Subcutaneous abdominal adipose tissue (tissue), 5 donors: ENCODE measurements at regions not wholly inside any gene's neighbourhood (a gene's known extent, or its start where the extent isn't known, plus 50 kb on each side); places are given as distances from the start of the nearest gene placed in this dataset.
"Not testable (repeated sequence)": the region's sequence is repeated elsewhere in the genome, so short reads cannot be mapped to it uniquely, and the experiment has no call there.

ENCODE experiments used
- H3K27ac ChIP-seq: one replicate; pipeline ENCODE4 v1.7.0; 2013; ENCODE audit warnings: low read depth, mild to moderate bottlenecking, inconsistent platforms, low read length, moderate library complexity
- H3K27me3 ChIP-seq, 5 donors: one replicate each; pipeline ENCODE4 v1.7.0; 2013; ENCODE audit warnings: low read length in 5 of 5, inconsistent platforms in 1 of 5; ENCODE audit not compliant: control insufficient read depth in 5 of 5, insufficient read depth in 4 of 5
- H3K36me3 ChIP-seq, 5 donors: one replicate each; pipeline ENCODE4 v1.7.0; 2013; ENCODE audit warnings: low read length in 5 of 5; ENCODE audit not compliant: control insufficient read depth in 5 of 5, insufficient read depth in 5 of 5
- H3K4me1 ChIP-seq, 5 donors: one replicate each; pipeline ENCODE4 v1.7.0; 2013; ENCODE audit warnings: low read length in 5 of 5, mild to moderate bottlenecking in 3 of 5, moderate library complexity in 1 of 5; ENCODE audit not compliant: control insufficient read depth in 5 of 5, insufficient read depth in 5 of 5
- H3K4me3 ChIP-seq, 5 donors: one replicate each; pipeline ENCODE4 v1.7.0; 2013; ENCODE audit warnings: low read length in 5 of 5, low read depth in 1 of 5
- H3K9ac ChIP-seq, 5 donors: one replicate each; pipeline ENCODE4 v1.7.0; 2013; ENCODE audit warnings: low read length in 5 of 5, mild to moderate bottlenecking in 4 of 5, moderate library complexity in 3 of 5
- H3K9me3 ChIP-seq, 5 donors: one replicate each; pipeline ENCODE4 v1.7.0; 2013; ENCODE audit warnings: low read length in 5 of 5; ENCODE audit not compliant: control insufficient read depth in 5 of 5
- donor health status: healthy.
- donor health status: healthy.
- donor health status: healthy.
- donor health status: healthy.
- donor health status: healthy.

- Histone ChIP-seq H3K36me3 (no peaks in the 10 kb centered on the region), H3K9me3 (no peaks in the 10 kb centered on the region), H3K4me1 (no peaks in the 10 kb centered on the region), H3K27ac (no peak overlapping the region), H3K4me3 (no peak overlapping the region), H3K9ac (no peak overlapping the region), H3K27me3 (no peaks in the 10 kb centered on the region)
These were observed 1601.5 kb upstream of the PCDH10 start for GRCh38 chr4:131547506-131547981.

- Histone ChIP-seq H3K27me3 (no peaks in the 10 kb centered on the region), H3K4me3 (no peak overlapping the region), H3K36me3 (no peaks in the 10 kb centered on the region), H3K4me1 (no peaks in the 10 kb centered on the region), H3K9ac (no peak overlapping the region), H3K9me3 (no peaks in the 10 kb centered on the region), H3K27ac (no peak overlapping the region)
These were observed 1597.8 kb upstream of the PCDH10 start for GRCh38 chr4:131551306-131551705.

GRCh38 chr4:131566026-131566425 is 1583.1 kb upstream of the PCDH10 start:
- Histone ChIP-seq H3K36me3 (no peaks in the 10 kb centered on the region), H3K27ac (no peak overlapping the region), H3K9ac (no peak overlapping the region), H3K4me3 (no peak overlapping the region), H3K4me1 (no peaks in the 10 kb centered on the region), H3K27me3 (no peaks in the 10 kb centered on the region), H3K9me3 (no peaks in the 10 kb centered on the region)

- Histone ChIP-seq H3K4me3 (no peak overlapping the region), H3K27ac (no peak overlapping the region), H3K4me1 (no peaks in the 10 kb centered on the region), H3K9ac (no peak overlapping the region), H3K36me3 (no peaks in the 10 kb centered on the region), H3K9me3 (no peaks in the 10 kb centered on the region), H3K27me3 (no peaks in the 10 kb centered on the region)
These were observed 1564.5 kb upstream of the PCDH10 start for GRCh38 chr4:131584587-131584986.

GRCh38 chr4:131595140-131595539 is 1554.0 kb upstream of the PCDH10 start:
- Histone ChIP-seq H3K4me3 (no peak overlapping the region), H3K9me3 (peaks cover 0 to 2% (median 0%) of the 10 kb centered on the region in 5 donors), H3K9ac (no peak overlapping the region), H3K27me3 (no peaks in the 10 kb centered on the region), H3K4me1 (no peaks in the 10 kb centered on the region), H3K36me3 (no peaks in the 10 kb centered on the region), H3K27ac (no peak overlapping the region)

- Histone ChIP-seq H3K9me3 (no peaks in the 10 kb centered on the region), H3K4me1 (no peaks in the 10 kb centered on the region), H3K27me3 (no peaks in the 10 kb centered on the region), H3K36me3 (no peaks in the 10 kb centered on the region), H3K4me3 (no peak overlapping the region), H3K27ac (no peak overlapping the region), H3K9ac (no peak overlapping the region)
These were observed 1545.4 kb upstream of the PCDH10 start for GRCh38 chr4:131603705-131604104.

GRCh38 chr4:131609039-131609438 is 1540.1 kb upstream of the PCDH10 start:
- Histone ChIP-seq H3K9ac (no peak overlapping the region), H3K4me1 (no peaks in the 10 kb centered on the region), H3K4me3 (no peak overlapping the region), H3K9me3 (no peaks in the 10 kb centered on the region), H3K36me3 (no peaks in the 10 kb centered on the region), H3K27ac (no peak overlapping the region), H3K27me3 (no peaks in the 10 kb centered on the region)

- not testable (repeated sequence) for H3K9ac ChIP-seq, H3K36me3 ChIP-seq
These were observed 1538.6 kb upstream of the PCDH10 start for GRCh38 chr4:131610517-131610916.

GRCh38 chr4:131613086-131613823 is 1535.8 kb upstream of the PCDH10 start:
- H3K9me3 ChIP-seq = no peaks in the 10 kb centered on the region
- no peaks in the 10 kb centered on the region for H3K4me1 ChIP-seq
- no peak overlapping the region for H3K27ac ChIP-seq
- H3K36me3 ChIP-seq = no peaks in the 10 kb centered on the region
- no peak overlapping the region for H3K9ac ChIP-seq
- no peaks in the 10 kb centered on the region for H3K27me3 ChIP-seq
- H3K4me3 ChIP-seq = no peak overlapping the region

More at GRCh38 chr4:131610517-131610916, 1538.6 kb upstream of the PCDH10 start:
- H3K27ac ChIP-seq, H3K4me1 ChIP-seq, H3K4me3 ChIP-seq, H3K27me3 ChIP-seq, H3K9me3 ChIP-seq: not testable (repeated sequence)

GRCh38 chr4:131613824-131614216 is 1535.3 kb upstream of the PCDH10 start:
- no peaks in the 10 kb centered on the region for H3K4me1 ChIP-seq
- no peaks in the 10 kb centered on the region for H3K36me3 ChIP-seq
- no peak overlapping the region for H3K4me3 ChIP-seq
- no peak overlapping the region for H3K9ac ChIP-seq
- H3K9me3 ChIP-seq = no peaks in the 10 kb centered on the region
- H3K27ac ChIP-seq = no peak overlapping the region
- H3K27me3 ChIP-seq = no peaks in the 10 kb centered on the region
